ENCODE measurements at regions not wholly inside any gene's neighbourhood (a gene's known extent, or its start where the extent isn't known, plus 50 kb on each side); places are given as distances from the start of the nearest gene placed in this dataset.

GRCh38 chr16:79366635-79367034 is 233.9 kb downstream of the MAF start:
- no peak for TF ChIP-seq EZH2phosphoT487 (IDR thresholded peaks at IDR 0.05; ENCODE audit: low read length)
- TF ChIP-seq EZH2 (optimal IDR thresholded peaks at IDR 0.05; ENCODE audit: low read depth, low read length): no peak
- TF ChIP-seq CTCF (IDR thresholded peaks at IDR 0.05; ENCODE audit: low read length): no peak

Data from MM.1S (cell line).